OCI-LY7 (cell line): ENCODE measurements at regions not wholly inside any gene's neighbourhood (a gene's known extent, or its start where the extent isn't known, plus 50 kb on each side); places are given as distances from the start of the nearest gene placed in this dataset.
"Not testable (repeated sequence)": the region's sequence is repeated elsewhere in the genome, so short reads cannot be mapped to it uniquely, and the experiment has no call there.

ENCODE experiments used
- BruUV-seq: library from RNA; stranded (reverse); fragments of 400-500 nt; replicated peaks from 2 replicates; lab custom pipeline; 2021; lab: Mats Ljungman, UMichigan
- CTCF ChIA-PET: fragments of 300-600 bp; sonication (Branson Sonifier 250); formaldehyde crosslinking; loops from one replicate; lab custom pipeline; 2022; ENCODE audit warnings: antibody characterized with exemption; ENCODE audit not compliant: unreplicated experiment; lab: Charles Lee
- POLR2A ChIA-PET: fragments of 300-600 bp; sonication (Branson Sonifier 250); formaldehyde crosslinking; loops from one replicate; lab custom pipeline; 2022; ENCODE audit warnings: antibody characterized with exemption; lab: Charles Lee
- DNase-seq: peaks from one replicate; pipeline ENCODE4 v3.0.0-alpha.2; 2015; ENCODE audit warnings: low spot score
- H2AFZ ChIP-seq: fragments of 200-600 bp; sonication (generic), shearing (Covaris generic); 2 replicates; pipeline ENCODE4 v1.6.1; 2014; ENCODE audit warnings: mild to moderate bottlenecking, antibody characterized with exemption, low read length, moderate library complexity
- H3K27ac ChIP-seq: fragments of 200-600 bp; sonication (generic); 2 replicates; pipeline ENCODE4 v1.5.1; 2014; ENCODE audit warnings: mixed run types, low read depth, mild to moderate bottlenecking, moderate library complexity, low read length, inconsistent platforms; ENCODE audit not compliant: poor library complexity, severe bottlenecking
- H3K36me3 ChIP-seq: fragments of 200-600 bp; sonication (generic); 2 replicates; pipeline ENCODE4 v1.6.1; 2014; ENCODE audit warnings: mild to moderate bottlenecking, antibody characterized with exemption, low read length, moderate library complexity, mixed read lengths; ENCODE audit not compliant: insufficient read depth
- H3K4me1 ChIP-seq: fragments of 200-600 bp; sonication (generic); 2 replicates; pipeline ENCODE4 v1.5.1; 2014; ENCODE audit warnings: mild to moderate bottlenecking, low read length; ENCODE audit not compliant: insufficient read depth, poor library complexity, severe bottlenecking
- H3K4me2 ChIP-seq: fragments of 200-600 bp; sonication (generic); 2 replicates; pipeline ENCODE4 v1.6.1; 2014; ENCODE audit warnings: mild to moderate bottlenecking, low read length
- H3K4me3 ChIP-seq: fragments of 200-600 bp; sonication (generic); 2 replicates; pipeline ENCODE4 v1.5.1; 2014; ENCODE audit warnings: mild to moderate bottlenecking, low read depth, low read length; ENCODE audit not compliant: poor library complexity, severe bottlenecking
- H3K79me2 ChIP-seq: fragments of 200-600 bp; sonication (generic); 2 replicates; pipeline ENCODE4 v1.6.1; 2016; ENCODE audit warnings: low read depth, mild to moderate bottlenecking, low read length, moderate library complexity, mixed read lengths; ENCODE audit not compliant: insufficient read depth
- H3K9me2 ChIP-seq: fragments of 200-600 bp; sonication (generic); 2 replicates; pipeline ENCODE4 v1.6.1; 2016; ENCODE audit warnings: mild to moderate bottlenecking, low read length, mixed read lengths; ENCODE audit not compliant: insufficient read depth
- H3K9me3 ChIP-seq: fragments of 200-600 bp; sonication (generic); 2 replicates; pipeline ENCODE4 v1.6.1; 2014; ENCODE audit warnings: mild to moderate bottlenecking, mixed run types, low read length, mixed read lengths
- H4K20me1 ChIP-seq: fragments of 200-600 bp; sonication (generic); 2 replicates; pipeline ENCODE4 v1.6.1; 2014; ENCODE audit warnings: mild to moderate bottlenecking, antibody characterized with exemption, low read length, moderate library complexity, mixed read lengths; ENCODE audit not compliant: insufficient read depth
- CTCF ChIP-seq: fragments of 200-600 bp; sonication (generic); conservative IDR thresholded peaks from 2 replicates; pipeline ENCODE4 v1.5.1; 2014; ENCODE audit warnings: mild to moderate bottlenecking, antibody characterized with exemption, low read length, moderate library complexity, mixed read lengths
- EZH2phosphoT487 ChIP-seq: fragments of 200-600 bp; sonication (generic); IDR thresholded peaks from 2 replicates; pipeline ENCODE4 v1.6.1; 2018; ENCODE audit warnings: low read depth, borderline replicate concordance, mild to moderate bottlenecking, mixed run types, antibody characterized with exemption, low read length, moderate library complexity, mixed read lengths
- intact Hi-C: fragments of 100-400 bp; cut with micrococcal nuclease; formaldehyde crosslinking; loops from one replicate; pipeline ENCODE4 v1.10.0; 2022; ENCODE audit not compliant: unreplicated experiment

GRCh38 chr12:84033162-84033561, 879.4 kb downstream of the SLC6A15 start:
- Histone ChIP-seq H3K9me3 (0 out of 2 replicates have a peak, but pooled peaks cover 6% of the 10 kb centered on the region), H3K27ac (no peak overlapping the region), H2AFZ (no peak overlapping the region), H4K20me1 (no peaks in the 10 kb centered on the region), H3K9me2 (no peaks in the 10 kb centered on the region), H3K4me2 (no peak overlapping the region), H3K4me1 (no peaks in the 10 kb centered on the region), H3K36me3 (no peaks in the 10 kb centered on the region), H3K79me2 (no peaks in the 10 kb centered on the region), H3K4me3 (no peak overlapping the region)
- ChIA-PET POLR2A (interaction anchor here (0.6 to 0.7 kb wide), 2 partner anchors 338 to 1866 kb away, joined by 3 to 5 read pairs; no protein-coding TSS in a partner anchor), CTCF (no interaction called here)
- no peak for DNase-seq
- intact Hi-C loops: no loop called here
- BruUV-seq: no TSS peak
- TF ChIP-seq CTCF (no peak), EZH2phosphoT487 (no peak)

- BruUV-seq, intact Hi-C loops, H3K4me1 ChIP-seq, H3K79me2 ChIP-seq, DNase-seq, CTCF ChIA-PET, H2AFZ ChIP-seq, H3K9me2 ChIP-seq, H3K27ac ChIP-seq, H4K20me1 ChIP-seq, H3K4me3 ChIP-seq, H3K36me3 ChIP-seq, H3K9me3 ChIP-seq, H3K4me2 ChIP-seq: not testable (repeated sequence)
- POLR2A ChIA-PET: interaction anchor here (0.6 kb wide), 1 partner anchor 279 kb away, joined by 6 read pairs; no protein-coding TSS in a partner anchor
Observed at GRCh38 chr12:84018556-84019179, 893.9 kb downstream of the SLC6A15 start.

DNA sequence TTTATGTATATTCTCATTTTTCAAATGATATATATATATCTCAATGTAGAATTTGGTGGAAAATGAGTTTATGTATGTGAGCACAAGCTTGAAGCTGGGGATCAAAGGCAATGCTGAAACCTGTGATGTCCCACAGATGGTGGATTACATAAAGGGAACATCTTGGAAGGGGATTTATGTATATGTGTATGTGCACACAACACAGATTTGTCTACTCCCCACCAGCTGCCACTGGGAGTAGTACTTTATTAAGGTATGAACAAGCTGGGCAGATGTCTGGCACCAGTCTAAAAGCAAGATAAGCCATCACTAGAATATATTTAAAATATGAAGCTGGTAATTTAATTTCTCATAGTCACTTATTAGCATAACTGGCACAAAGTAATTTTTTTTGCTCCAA, 895.6 kb downstream of the SLC6A15 start:
- POLR2A ChIA-PET: no interaction called here
- Histone ChIP-seq H3K27ac (no peak overlapping the region), H3K4me1 (no peaks in the 10 kb centered on the region), H2AFZ (no peak overlapping the region), H4K20me1 (no peaks in the 10 kb centered on the region), H3K4me2 (no peak overlapping the region), H3K79me2 (no peaks in the 10 kb centered on the region), H3K9me3 (no peaks in the 10 kb centered on the region), H3K4me3 (no peak overlapping the region), H3K36me3 (no peaks in the 10 kb centered on the region), H3K9me2 (no peaks in the 10 kb centered on the region)
- DNase-seq: no peak
- intact Hi-C loops: no loop called here
- CTCF ChIA-PET: no interaction called here
- no peak for TF ChIP-seq EZH2phosphoT487
- no peak for TF ChIP-seq CTCF
- no TSS peak for BruUV-seq
